BLaER1 (cell line): ENCODE measurements at regions not wholly inside any gene's neighbourhood (a gene's known extent, or its start where the extent isn't known, plus 50 kb on each side); places are given as distances from the start of the nearest gene placed in this dataset.

Experiments
- H3K27ac ChIP-seq: shearing (Covaris generic); formaldehyde crosslinking; 2 replicates; pipeline ENCODE4 v1.8.1; 2022
- H3K27me3 ChIP-seq: shearing (Covaris generic); formaldehyde crosslinking; 2 replicates; pipeline ENCODE4 v1.8.1; 2022
- H3K36me3 ChIP-seq: shearing (Covaris generic); formaldehyde crosslinking; 2 replicates; pipeline ENCODE4 v1.8.1; 2022
- H3K4me1 ChIP-seq: shearing (Covaris generic); formaldehyde crosslinking; 2 replicates; pipeline ENCODE4 v1.8.1; 2022
- H3K4me2 ChIP-seq: shearing (Covaris generic); formaldehyde crosslinking; 2 replicates; pipeline ENCODE4 v1.8.1; 2022
- H3K4me3 ChIP-seq: shearing (Covaris generic); formaldehyde crosslinking; 2 replicates; pipeline ENCODE4 v1.8.1; 2022
- H3K9ac ChIP-seq: shearing (Covaris generic); formaldehyde crosslinking; 2 replicates; pipeline ENCODE4 v1.8.1; 2022
- H3K9me3 ChIP-seq: shearing (Covaris generic); formaldehyde crosslinking; 2 replicates; pipeline ENCODE4 v1.8.1; 2022
- H4K20me1 ChIP-seq: shearing (Covaris generic); formaldehyde crosslinking; 2 replicates; pipeline ENCODE4 v1.8.1; 2022
- Cebpa-rat ChIP-seq: shearing (Covaris generic); IDR thresholded peaks from 2 replicates; pipeline ENCODE4 v1.8.1; 2022

- Histone ChIP-seq H3K4me2 (no peak overlapping the region), H4K20me1 (no peaks in the 10 kb centered on the region)
Observed at GRCh38 chr10:130761032-130761575, 550.4 kb downstream of the TCERG1L start.

GRCh38 chr10:130761788-130762301 lies 549.7 kb downstream of the TCERG1L start:
- no peak overlapping the region for H3K4me3 ChIP-seq
- no peaks in the 10 kb centered on the region for H3K27me3 ChIP-seq
- peaks cover 10% of the 10 kb centered on the region for H3K4me1 ChIP-seq
- H3K9me3 ChIP-seq: peaks cover 14% of the 10 kb centered on the region
- H4K20me1 ChIP-seq: no peaks in the 10 kb centered on the region
- H3K36me3 ChIP-seq: no peaks in the 10 kb centered on the region
- no peak overlapping the region for H3K4me2 ChIP-seq
- H3K27ac ChIP-seq: no peak overlapping the region
- no peak overlapping the region for H3K9ac ChIP-seq
- no peak for TF ChIP-seq Cebpa-rat

More at GRCh38 chr10:130761032-130761575, 550.4 kb downstream of the TCERG1L start:
- H3K4me3 ChIP-seq: no peak overlapping the region
- no peaks in the 10 kb centered on the region for H3K27me3 ChIP-seq
- no peaks in the 10 kb centered on the region for H3K36me3 ChIP-seq
- H3K27ac ChIP-seq: no peak overlapping the region
- TF ChIP-seq Cebpa-rat: no peak
- H3K4me1 ChIP-seq: peaks cover 13% of the 10 kb centered on the region
- H3K9ac ChIP-seq: no peak overlapping the region
- peaks cover 7% of the 10 kb centered on the region for H3K9me3 ChIP-seq

GRCh38 chr10:130762491-130762890 lies 549.0 kb downstream of the TCERG1L start:
- H3K36me3 ChIP-seq: no peaks in the 10 kb centered on the region
- H3K9me3 ChIP-seq: peaks cover 21% of the 10 kb centered on the region
- no peaks in the 10 kb centered on the region for H4K20me1 ChIP-seq
- no peak overlapping the region for H3K4me3 ChIP-seq
- no peak overlapping the region for H3K27ac ChIP-seq
- H3K4me1 ChIP-seq: peaks cover 4% of the 10 kb centered on the region
- no peak overlapping the region for H3K4me2 ChIP-seq
- no peaks in the 10 kb centered on the region for H3K27me3 ChIP-seq
- TF ChIP-seq Cebpa-rat: no peak
- no peak overlapping the region for H3K9ac ChIP-seq

GRCh38 chr10:130763071-130763470 lies 548.5 kb downstream of the TCERG1L start:
- no peaks in the 10 kb centered on the region for H3K27me3 ChIP-seq
- no peak overlapping the region for H3K9ac ChIP-seq
- no peaks in the 10 kb centered on the region for H4K20me1 ChIP-seq
- no peaks in the 10 kb centered on the region for H3K36me3 ChIP-seq
- no peak overlapping the region for H3K4me3 ChIP-seq
- no peaks in the 10 kb centered on the region for H3K4me1 ChIP-seq
- no peak overlapping the region for H3K4me2 ChIP-seq
- no peak overlapping the region for H3K27ac ChIP-seq
- no peak for TF ChIP-seq Cebpa-rat
- peaks cover 26% of the 10 kb centered on the region for H3K9me3 ChIP-seq

GRCh38 chr10:130763491-130763890 lies 548.0 kb downstream of the TCERG1L start:
- Histone ChIP-seq H3K27ac (no peak overlapping the region), H3K9me3 (peaks cover 31% of the 10 kb centered on the region), H4K20me1 (no peaks in the 10 kb centered on the region), H3K4me2 (no peak overlapping the region), H3K4me3 (no peak overlapping the region), H3K4me1 (no peaks in the 10 kb centered on the region), H3K27me3 (no peaks in the 10 kb centered on the region), H3K9ac (no peak overlapping the region), H3K36me3 (no peaks in the 10 kb centered on the region)
- no peak for TF ChIP-seq Cebpa-rat

- H3K36me3 ChIP-seq: no peaks in the 10 kb centered on the region
Observed at GRCh38 chr10:130764651-130765050, 546.9 kb downstream of the TCERG1L start.

GRCh38 chr10:130766071-130766470 lies 545.5 kb downstream of the TCERG1L start:
- H3K4me1 ChIP-seq: peaks cover 1% of the 10 kb centered on the region
- H3K9me3 ChIP-seq: peaks cover 48% of the 10 kb centered on the region
- no peaks in the 10 kb centered on the region for H4K20me1 ChIP-seq
- TF ChIP-seq Cebpa-rat: no peak
- H3K27ac ChIP-seq: no peak overlapping the region
- no peak overlapping the region for H3K4me2 ChIP-seq
- H3K9ac ChIP-seq: no peak overlapping the region
- no peaks in the 10 kb centered on the region for H3K27me3 ChIP-seq
- no peak overlapping the region for H3K4me3 ChIP-seq
- no peaks in the 10 kb centered on the region for H3K36me3 ChIP-seq

More at GRCh38 chr10:130764651-130765050, 546.9 kb downstream of the TCERG1L start:
- H3K27ac ChIP-seq: no peak overlapping the region
- H3K4me2 ChIP-seq: no peak overlapping the region
- H3K4me1 ChIP-seq: no peaks in the 10 kb centered on the region
- no peak overlapping the region for H3K4me3 ChIP-seq
- H4K20me1 ChIP-seq: no peaks in the 10 kb centered on the region
- peaks cover 42% of the 10 kb centered on the region for H3K9me3 ChIP-seq
- no peaks in the 10 kb centered on the region for H3K27me3 ChIP-seq
- no peak for TF ChIP-seq Cebpa-rat
- H3K9ac ChIP-seq: no peak overlapping the region

- Histone ChIP-seq H3K4me3 (no peak overlapping the region), H3K4me2 (no peak overlapping the region), H3K9me3 (peaks cover 48% of the 10 kb centered on the region), H3K9ac (no peak overlapping the region), H3K36me3 (no peaks in the 10 kb centered on the region), H3K27me3 (no peaks in the 10 kb centered on the region), H3K27ac (no peak overlapping the region), H3K4me1 (peaks cover 13% of the 10 kb centered on the region), H4K20me1 (no peaks in the 10 kb centered on the region)
- no peak for TF ChIP-seq Cebpa-rat
Observed at GRCh38 chr10:130767116-130767730, 544.3 kb downstream of the TCERG1L start.

- Histone ChIP-seq H3K27ac (no peak overlapping the region), H3K9me3 (peaks cover 48% of the 10 kb centered on the region), H3K4me1 (peaks cover 17% of the 10 kb centered on the region), H3K9ac (no peak overlapping the region), H3K4me3 (no peak overlapping the region), H4K20me1 (no peaks in the 10 kb centered on the region), H3K27me3 (no peaks in the 10 kb centered on the region), H3K36me3 (no peaks in the 10 kb centered on the region), H3K4me2 (no peak overlapping the region)
- TF ChIP-seq Cebpa-rat: no peak
Observed at GRCh38 chr10:130769146-130770017, 542.1 kb downstream of the TCERG1L start.
